Progenitor cell of endocrine pancreas (in vitro differentiated cells): ENCODE measurements at regions not wholly inside any gene's neighbourhood (a gene's known extent, or its start where the extent isn't known, plus 50 kb on each side); places are given as distances from the start of the nearest gene placed in this dataset.

ENCODE experiments used
- DNase-seq: peaks from one replicate; pipeline ENCODE4 v3.0.0; 2021; ENCODE audit warnings: low spot score; ENCODE audit not compliant: unreplicated experiment
- H3K27ac Mint-ChIP-seq: 2 replicates; pipeline ENCODE4 v1.8.0; 2021; ENCODE audit warnings: mild to moderate bottlenecking, moderate library complexity, mixed read lengths
- H3K27me3 Mint-ChIP-seq: 2 replicates; pipeline ENCODE4 v1.8.0; 2021; ENCODE audit warnings: mixed read lengths
- H3K36me3 Mint-ChIP-seq: 2 replicates; pipeline ENCODE4 v1.8.0; 2022; ENCODE audit warnings: mixed read lengths; ENCODE audit not compliant: insufficient read depth
- H3K4me1 Mint-ChIP-seq: 2 replicates; pipeline ENCODE4 v1.8.0; 2021; ENCODE audit warnings: low read depth, mixed read lengths
- H3K4me3 Mint-ChIP-seq: 2 replicates; pipeline ENCODE4 v1.8.0; 2021; ENCODE audit warnings: low read depth, mild to moderate bottlenecking, moderate library complexity, mixed read lengths
- H3K9me3 Mint-ChIP-seq: 2 replicates; pipeline ENCODE4 v1.8.0; 2021; ENCODE audit warnings: low read depth, mixed read lengths
- TF ChIP-seq, protein P1 (sequence below): fragments of 200-600 bp; sonication (generic); IDR thresholded peaks from one replicate; pipeline ENCODE4 v1.5.0; 2021; ENCODE audit warnings: antibody characterized with exemption, mild to moderate bottlenecking; ENCODE audit not compliant: unreplicated experiment

DNA sequence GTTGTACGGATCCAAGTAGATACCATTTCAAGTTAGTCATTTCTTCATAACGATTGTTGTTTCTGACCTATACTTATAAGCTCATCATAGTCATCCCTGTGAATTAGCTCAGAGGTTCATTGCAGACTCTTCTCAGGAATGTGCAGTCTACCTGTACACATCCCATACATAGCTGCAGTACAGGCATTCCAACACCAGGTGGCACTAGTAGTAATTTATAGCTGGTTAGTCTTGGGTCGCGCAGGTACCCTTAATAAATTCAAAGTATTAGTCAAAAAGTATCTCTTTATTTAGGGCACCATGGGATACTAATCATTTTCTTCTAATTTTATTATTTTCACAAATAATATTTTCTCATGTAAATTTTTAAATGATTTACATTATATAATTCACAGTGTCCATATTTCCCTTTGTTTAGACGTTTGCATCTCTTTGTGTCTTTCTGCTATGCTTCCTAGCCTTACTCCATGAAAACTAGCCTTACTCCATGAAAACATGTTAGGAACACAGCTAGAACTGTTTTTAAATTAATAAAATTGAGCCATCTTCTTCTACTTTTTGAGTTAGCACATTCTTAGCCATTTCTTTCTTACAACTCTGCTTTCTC is 128.6 kb upstream of the FAM83B start:
- Mint-ChIP-seq H3K4me1 (peaks cover 35% of the 10 kb centered on the region), H3K27ac (peak overlapping the region; percentile 92), H3K9me3 (peaks cover 5% of the 10 kb centered on the region), H3K36me3 (no peaks in the 10 kb centered on the region), H3K27me3 (no peaks in the 10 kb centered on the region), H3K4me3 (no peak overlapping the region)
- DNase-seq: peak; percentile 73
- TF ChIP-seq, protein P1, sequence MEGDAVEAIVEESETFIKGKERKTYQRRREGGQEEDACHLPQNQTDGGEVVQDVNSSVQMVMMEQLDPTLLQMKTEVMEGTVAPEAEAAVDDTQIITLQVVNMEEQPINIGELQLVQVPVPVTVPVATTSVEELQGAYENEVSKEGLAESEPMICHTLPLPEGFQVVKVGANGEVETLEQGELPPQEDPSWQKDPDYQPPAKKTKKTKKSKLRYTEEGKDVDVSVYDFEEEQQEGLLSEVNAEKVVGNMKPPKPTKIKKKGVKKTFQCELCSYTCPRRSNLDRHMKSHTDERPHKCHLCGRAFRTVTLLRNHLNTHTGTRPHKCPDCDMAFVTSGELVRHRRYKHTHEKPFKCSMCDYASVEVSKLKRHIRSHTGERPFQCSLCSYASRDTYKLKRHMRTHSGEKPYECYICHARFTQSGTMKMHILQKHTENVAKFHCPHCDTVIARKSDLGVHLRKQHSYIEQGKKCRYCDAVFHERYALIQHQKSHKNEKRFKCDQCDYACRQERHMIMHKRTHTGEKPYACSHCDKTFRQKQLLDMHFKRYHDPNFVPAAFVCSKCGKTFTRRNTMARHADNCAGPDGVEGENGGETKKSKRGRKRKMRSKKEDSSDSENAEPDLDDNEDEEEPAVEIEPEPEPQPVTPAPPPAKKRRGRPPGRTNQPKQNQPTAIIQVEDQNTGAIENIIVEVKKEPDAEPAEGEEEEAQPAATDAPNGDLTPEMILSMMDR: peak; percentile 90

DNA sequence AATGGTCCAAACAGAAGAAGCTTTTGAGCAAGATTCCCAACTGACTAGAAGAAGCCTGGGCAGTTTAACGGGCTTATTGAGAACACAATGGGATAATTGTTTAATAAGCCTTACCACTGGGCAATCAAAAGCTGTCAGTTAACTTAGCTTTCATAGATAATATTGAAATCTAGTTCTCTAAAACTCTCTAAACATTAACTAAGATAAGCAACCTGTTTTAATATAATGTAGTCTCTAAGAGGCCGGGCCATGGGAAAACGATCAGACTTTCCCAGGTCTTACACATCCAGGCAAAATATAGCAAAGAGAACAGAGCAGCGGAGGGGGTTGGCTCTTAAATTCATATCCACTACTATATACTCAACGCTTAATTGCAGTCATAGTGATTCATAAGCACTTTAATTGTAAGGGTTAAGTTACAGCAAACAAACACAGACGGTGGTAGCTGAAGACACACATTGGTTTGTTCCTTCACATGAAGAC is 128.0 kb upstream of the FAM83B start:
- H3K4me1 Mint-ChIP-seq: peaks cover 35% of the 10 kb centered on the region
- TF ChIP-seq, protein P1: no peak
- H3K27ac Mint-ChIP-seq: peak overlapping the region; percentile 92
- H3K4me3 Mint-ChIP-seq: peak overlapping the region; percentile 50
- no peaks in the 10 kb centered on the region for H3K36me3 Mint-ChIP-seq
- H3K9me3 Mint-ChIP-seq: peaks cover 5% of the 10 kb centered on the region
- no peaks in the 10 kb centered on the region for H3K27me3 Mint-ChIP-seq
- no peak for DNase-seq

DNA sequence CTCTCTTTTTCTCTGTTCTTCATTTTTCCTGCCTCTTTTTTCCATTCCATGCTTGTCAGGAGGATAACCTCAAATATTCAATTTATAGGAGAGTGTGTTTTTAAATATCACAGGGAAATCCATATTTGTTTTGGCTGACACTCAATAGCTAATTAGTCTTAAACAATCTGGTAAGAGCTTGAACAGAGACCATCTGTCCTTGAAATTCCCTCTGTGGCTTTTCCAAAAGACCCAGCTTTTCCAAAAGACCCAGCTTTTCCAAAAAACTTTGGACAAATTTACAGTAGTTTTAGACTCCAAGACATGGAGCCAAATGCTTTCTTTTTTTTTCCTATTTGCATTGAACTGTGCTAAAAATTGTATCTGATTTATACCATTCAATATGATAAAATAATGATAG is 127.4 kb upstream of the FAM83B start:
- TF ChIP-seq, protein P1: no peak
- Mint-ChIP-seq H3K27ac (peak overlapping the region; percentile 92), H3K27me3 (no peaks in the 10 kb centered on the region), H3K4me3 (peak overlapping the region; percentile 50), H3K4me1 (peaks cover 35% of the 10 kb centered on the region), H3K36me3 (no peaks in the 10 kb centered on the region), H3K9me3 (peaks cover 5% of the 10 kb centered on the region)
- no peak for DNase-seq

DNA sequence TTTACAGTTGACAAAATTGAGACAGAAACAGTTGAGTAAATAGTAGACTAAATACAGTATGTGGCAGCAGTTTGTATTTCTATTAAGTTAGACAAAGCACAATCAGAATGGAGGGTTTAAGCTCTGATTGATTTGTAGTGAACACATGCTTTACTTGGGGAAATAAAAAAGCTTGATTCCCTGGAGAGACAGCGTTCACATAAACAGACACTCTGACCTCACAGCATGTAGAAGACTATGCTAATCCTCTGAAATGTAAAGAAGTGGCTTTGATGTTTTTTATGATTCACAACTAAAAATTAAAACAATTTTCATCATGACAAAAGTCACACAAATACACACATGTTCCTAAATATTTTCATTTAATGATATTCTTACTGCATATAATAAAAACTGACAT is 126.9 kb upstream of the FAM83B start:
- TF ChIP-seq, protein P1: no peak
- H3K9me3 Mint-ChIP-seq: peaks cover 5% of the 10 kb centered on the region
- H3K4me3 Mint-ChIP-seq: peak overlapping the region; percentile 14
- H3K27me3 Mint-ChIP-seq: no peaks in the 10 kb centered on the region
- peaks cover 35% of the 10 kb centered on the region for H3K4me1 Mint-ChIP-seq
- H3K36me3 Mint-ChIP-seq: no peaks in the 10 kb centered on the region
- DNase-seq: no peak
- peak overlapping the region; percentile 65 for H3K27ac Mint-ChIP-seq

DNA sequence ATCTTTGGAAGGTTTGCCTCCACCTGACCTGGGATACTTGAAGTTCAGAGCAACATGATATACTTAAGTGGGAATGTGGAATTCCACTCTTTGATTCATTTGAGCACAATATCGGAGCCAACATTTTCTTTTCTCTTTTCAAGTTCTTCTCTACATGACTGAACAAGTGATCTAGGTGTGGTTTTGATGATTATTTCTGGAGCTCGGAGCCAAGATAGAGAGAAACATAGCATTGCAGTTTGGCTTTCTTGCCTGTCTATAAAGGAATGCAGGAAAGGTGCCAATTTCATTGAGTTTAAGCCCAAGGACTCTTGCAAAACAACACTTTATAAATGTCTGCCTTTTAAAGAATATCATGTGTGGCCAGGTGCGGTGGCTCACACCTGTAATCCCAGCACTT is 124.2 kb upstream of the FAM83B start:
- Mint-ChIP-seq H3K27me3 (no peaks in the 10 kb centered on the region), H3K4me3 (no peak overlapping the region), H3K9me3 (peaks cover 5% of the 10 kb centered on the region), H3K27ac (no peak overlapping the region), H3K36me3 (no peaks in the 10 kb centered on the region), H3K4me1 (peaks cover 26% of the 10 kb centered on the region)
- TF ChIP-seq, protein P1: no peak
- DNase-seq: no peak
